ENCODE measurements at regions not wholly inside any gene's neighbourhood (a gene's known extent, or its start where the extent isn't known, plus 50 kb on each side); places are given as distances from the start of the nearest gene placed in this dataset.
"Not testable (repeated sequence)": the region's sequence is repeated elsewhere in the genome, so short reads cannot be mapped to it uniquely, and the experiment has no call there.

DNA sequence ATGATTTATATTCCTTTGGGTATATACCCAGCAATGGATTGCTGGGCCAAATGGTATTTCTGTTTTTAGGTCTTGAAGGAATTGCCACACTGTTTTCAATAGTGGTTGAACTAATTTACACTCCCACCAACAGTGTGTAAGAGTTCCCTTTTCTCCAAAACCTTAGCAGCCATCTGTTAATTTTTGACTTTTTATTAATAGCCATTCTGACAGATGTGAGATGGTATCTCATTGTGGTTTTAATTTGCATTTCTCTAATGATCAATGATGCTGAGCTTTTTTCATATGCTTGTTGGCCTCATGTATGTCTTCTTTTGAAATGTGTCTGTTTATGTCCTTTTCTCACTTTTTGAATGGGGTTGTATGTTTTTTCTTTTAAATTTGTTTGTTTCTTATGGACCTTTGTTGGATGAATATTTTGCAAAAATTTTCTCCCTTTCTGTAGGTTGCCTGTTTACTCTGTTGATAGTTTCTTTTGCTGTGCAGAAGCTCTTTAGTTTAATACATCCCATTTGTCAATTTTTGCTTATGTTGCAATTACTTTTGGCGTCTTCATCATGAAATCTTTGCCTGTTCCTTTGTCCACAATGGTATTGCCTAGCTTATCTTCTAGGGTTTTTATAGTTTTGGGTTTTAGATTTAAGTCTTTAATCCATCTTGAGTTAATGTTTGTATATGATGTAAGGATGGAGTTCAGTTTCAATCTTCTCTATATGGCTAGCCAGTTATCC is 119.7 kb upstream of the XIRP2 start:
- no peaks in the 10 kb centered on the region for H3K4me1 ChIP-seq (replicated peaks in 1 of 2)
- in situ Hi-C loops (cut with MboI; ENCODE audit: low pct_unique_long_range_greater_than_20kb in 2 of 9, low sequenced_read_pairs in 9 of 9, unreplicated experiment in 9 of 9), result no loop called here
- no peak overlapping the region for H3K4me3 ChIP-seq
- ATAC-seq (replicated peaks in 6 of 8), result no peak
- H3K27ac ChIP-seq, result no peak overlapping the region
- WGBS, 10 experiments, result 0 to 100% (median 89%) methylated on average over 1 of the region's 1 CpG; no CpG with 5 or more reads in 1 of the 10 experiments

DNA sequence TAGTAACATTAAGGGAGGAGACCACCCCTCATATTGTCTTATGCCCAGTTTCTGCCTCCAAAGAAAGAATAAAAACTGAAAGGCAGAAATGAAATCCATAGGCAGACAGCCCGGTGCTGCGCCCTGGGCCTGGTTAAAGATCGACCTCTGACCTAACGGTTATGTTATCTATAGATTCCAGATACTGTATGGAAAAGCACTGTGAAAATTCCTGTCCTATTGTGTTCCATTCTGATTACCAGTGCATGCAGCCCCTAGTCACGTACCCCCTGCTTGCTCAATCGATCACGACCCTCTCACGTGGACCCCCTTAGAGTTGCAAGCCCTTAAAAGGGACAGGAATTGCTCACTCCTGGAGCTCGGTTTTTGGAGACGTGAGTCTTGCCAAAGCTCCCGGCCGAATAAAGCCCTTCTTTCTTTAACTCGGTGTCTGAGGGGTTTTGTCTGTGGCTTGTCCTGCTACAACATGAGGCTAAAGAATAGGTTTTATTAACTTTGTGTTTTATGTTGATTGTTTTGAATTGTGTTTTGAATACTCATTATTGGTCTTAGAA is 121.4 kb upstream of the XIRP2 start:
- H3K4me1 ChIP-seq (replicated peaks in 1 of 2); in situ Hi-C loops (cut with MboI; ENCODE audit: low pct_unique_long_range_greater_than_20kb in 2 of 9, low sequenced_read_pairs in 9 of 9, unreplicated experiment in 9 of 9); H3K27ac ChIP-seq; ATAC-seq (replicated peaks in 6 of 8); H3K4me3 ChIP-seq: not testable (repeated sequence)
- WGBS, 10 experiments, result 17 to 100% (median 88%) methylated on average over 1 to 9 of the region's 13 CpGs; no CpG with 5 or more reads in 2 of the 10 experiments

GRCh38 chr2:166766220-166766619 is 122.1 kb upstream of the XIRP2 start:
- no peak for ATAC-seq (replicated peaks in 6 of 8)
- no peak overlapping the region for H3K4me3 ChIP-seq
- in situ Hi-C loops (cut with MboI; ENCODE audit: low pct_unique_long_range_greater_than_20kb in 2 of 9, low sequenced_read_pairs in 9 of 9, unreplicated experiment in 9 of 9), result no loop called here
- H3K4me1 ChIP-seq (replicated peaks in 1 of 2), result no peaks in the 10 kb centered on the region
- H3K27ac ChIP-seq, result no peak overlapping the region
- 0 to 95% (median 60%) methylated on average over 1 to 5 of the region's 6 CpGs; no CpG with 5 or more reads in 2 of the 10 experiments for WGBS, 10 experiments

DNA sequence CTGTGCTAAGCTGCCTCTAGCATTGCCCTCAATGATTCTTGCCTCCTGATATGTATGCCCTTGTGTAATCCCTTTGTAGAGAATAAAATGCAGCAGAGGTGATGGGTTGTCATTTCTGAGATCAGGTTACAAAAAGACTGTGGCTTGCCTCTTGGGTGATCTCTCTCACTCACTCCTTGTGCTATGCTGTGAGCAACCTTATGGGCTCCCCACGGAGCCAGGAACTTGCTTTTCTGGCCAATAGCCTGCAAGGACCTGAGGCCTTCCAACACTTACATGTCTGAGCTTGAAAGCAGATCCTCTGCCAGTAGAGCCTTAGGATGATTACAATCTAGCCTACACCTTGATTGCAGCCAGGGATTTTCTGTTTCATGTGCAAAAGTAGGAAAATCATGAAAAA is 123.1 kb upstream of the XIRP2 start:
- Histone ChIP-seq H3K4me1 (replicated peaks in 1 of 2) (no peaks in the 10 kb centered on the region), H3K27ac (no peak overlapping the region), H3K4me3 (no peak overlapping the region)
- 17 to 78% (median 20%) methylated on average over 1 of the region's 1 CpG; no CpG with 5 or more reads in 5 of the 10 experiments for WGBS, 10 experiments
- no peak for ATAC-seq (replicated peaks in 6 of 8)
- in situ Hi-C loops (cut with MboI; ENCODE audit: low pct_unique_long_range_greater_than_20kb in 2 of 9, low sequenced_read_pairs in 9 of 9, unreplicated experiment in 9 of 9), result no loop called here

DNA sequence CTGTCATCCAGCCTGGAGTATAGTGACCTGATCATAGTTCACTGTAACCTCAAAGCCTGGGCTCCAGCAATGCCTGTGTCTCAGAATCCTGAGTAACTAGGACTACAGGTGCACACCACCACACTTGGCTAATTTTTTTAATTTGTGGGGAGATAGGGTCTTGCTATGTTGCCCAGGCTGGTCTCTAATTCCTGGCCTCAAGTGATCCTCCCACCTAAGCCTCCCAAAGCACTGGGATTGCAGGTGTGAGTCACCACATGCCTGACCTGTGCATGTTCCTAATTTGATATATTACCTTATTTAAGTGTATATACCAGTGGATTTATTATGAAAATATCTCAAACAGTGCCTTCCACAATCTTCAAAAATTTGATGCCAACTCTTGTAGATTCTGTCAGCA is 123.6 kb upstream of the XIRP2 start:
- ATAC-seq (replicated peaks in 6 of 8), result no peak
- H3K4me1 ChIP-seq (replicated peaks in 1 of 2), result no peaks in the 10 kb centered on the region
- in situ Hi-C loops (cut with MboI; ENCODE audit: low pct_unique_long_range_greater_than_20kb in 2 of 9, low sequenced_read_pairs in 9 of 9, unreplicated experiment in 9 of 9), result no loop called here
- no peak overlapping the region for H3K4me3 ChIP-seq
- no peak overlapping the region for H3K27ac ChIP-seq

DNA sequence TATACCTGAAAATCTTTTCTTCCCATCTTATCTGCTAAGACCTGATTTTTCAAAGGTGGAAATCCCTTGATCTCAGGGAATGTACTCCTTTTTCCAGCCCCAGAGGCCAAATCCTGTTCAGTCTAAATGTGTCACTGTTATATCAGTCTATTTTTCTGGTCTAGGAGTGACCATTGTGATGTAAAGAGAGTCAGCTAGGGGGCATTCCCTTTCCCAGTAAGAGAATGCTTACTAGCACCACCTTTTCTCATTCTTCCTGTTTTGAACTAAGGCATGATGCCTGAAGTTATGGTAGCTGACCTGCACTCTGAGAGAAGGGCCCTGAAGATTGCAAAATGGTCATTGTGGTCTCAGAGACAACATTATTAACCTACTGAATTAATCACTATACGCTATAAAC is 124.1 kb upstream of the XIRP2 start:
- 40 to 100% (median 87%) methylated on average over 1 of the region's 1 CpG; no CpG with 5 or more reads in 4 of the 10 experiments for WGBS, 10 experiments
- in situ Hi-C loops (cut with MboI; ENCODE audit: low pct_unique_long_range_greater_than_20kb in 2 of 9, low sequenced_read_pairs in 9 of 9, unreplicated experiment in 9 of 9), result no loop called here
- Histone ChIP-seq H3K4me3 (no peak overlapping the region), H3K4me1 (replicated peaks in 1 of 2) (no peaks in the 10 kb centered on the region), H3K27ac (no peak overlapping the region)
- no peak for ATAC-seq (replicated peaks in 6 of 8)

GRCh38 chr2:166762746-166763145 is 125.5 kb upstream of the XIRP2 start:
- Histone ChIP-seq H3K27ac (no peak overlapping the region), H3K4me1 (replicated peaks in 1 of 2) (no peaks in the 10 kb centered on the region), H3K4me3 (no peak overlapping the region)
- in situ Hi-C loops (cut with MboI; ENCODE audit: low pct_unique_long_range_greater_than_20kb in 2 of 9, low sequenced_read_pairs in 9 of 9, unreplicated experiment in 9 of 9), result no loop called here
- ATAC-seq (replicated peaks in 6 of 8), result no peak
- 47 to 100% (median 90%) methylated on average over 1 to 2 of the region's 2 CpGs; no CpG with 5 or more reads in 1 of the 10 experiments for WGBS, 10 experiments

GRCh38 chr2:166758956-166759355 is 129.3 kb upstream of the XIRP2 start:
- H3K27ac ChIP-seq, result no peak overlapping the region
- no peak overlapping the region for H3K4me3 ChIP-seq
- in situ Hi-C loops (cut with MboI; ENCODE audit: low pct_unique_long_range_greater_than_20kb in 2 of 9, low sequenced_read_pairs in 9 of 9, unreplicated experiment in 9 of 9), result no loop called here
- no peaks in the 10 kb centered on the region for H3K4me1 ChIP-seq (replicated peaks in 1 of 2)
- WGBS, 10 experiments, result 0 to 100% (median 69%) methylated on average over 2 to 4 of the region's 4 CpGs; no CpG with 5 or more reads in 2 of the 10 experiments
- no peak for ATAC-seq (replicated peaks in 6 of 8)

- H3K27ac ChIP-seq, result no peak overlapping the region
- no peaks in the 10 kb centered on the region for H3K4me1 ChIP-seq (replicated peaks in 1 of 2)
- H3K4me3 ChIP-seq, result no peak overlapping the region
- ATAC-seq (replicated peaks in 6 of 8), result no peak
- in situ Hi-C loops (cut with MboI; ENCODE audit: low pct_unique_long_range_greater_than_20kb in 2 of 9, low sequenced_read_pairs in 9 of 9, unreplicated experiment in 9 of 9), result no loop called here
- 0 to 56% (median 14%) methylated on average over 1 of the region's 1 CpG; no CpG with 5 or more reads in 3 of the 10 experiments for WGBS, 10 experiments
Observed at GRCh38 chr2:166750624-166751023, 137.7 kb upstream of the XIRP2 start.

DNA sequence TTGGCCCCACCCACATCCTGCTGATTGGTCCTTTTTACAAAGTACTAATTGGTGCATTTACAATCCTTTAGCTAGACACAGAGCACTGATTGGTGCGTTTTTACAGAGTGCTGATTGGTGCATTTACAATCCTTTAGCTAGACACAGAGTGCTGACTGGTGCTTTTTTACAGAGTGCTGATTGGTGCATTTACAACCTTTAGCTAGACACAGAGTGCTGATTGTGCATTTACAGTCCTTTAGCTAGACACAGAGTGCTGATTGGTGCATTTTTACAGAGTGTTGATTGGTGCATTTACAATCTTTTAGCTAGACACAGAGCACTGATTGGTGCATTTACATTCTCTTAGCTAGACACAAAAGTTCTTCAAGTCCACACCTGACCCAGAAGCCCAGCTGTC is 144.2 kb upstream of the XIRP2 start:
- ATAC-seq (replicated peaks in 6 of 8); H3K4me1 ChIP-seq (replicated peaks in 1 of 2); H3K4me3 ChIP-seq; in situ Hi-C loops (cut with MboI; ENCODE audit: low pct_unique_long_range_greater_than_20kb in 2 of 9, low sequenced_read_pairs in 9 of 9, unreplicated experiment in 9 of 9); H3K27ac ChIP-seq: not testable (repeated sequence)
- WGBS, 10 experiments, result 0 to 86% (median 67%) methylated on average over 1 of the region's 1 CpG; no CpG with 5 or more reads in 6 of the 10 experiments

- 40 to 100% (median 75%) methylated on average over 1 to 9 of the region's 10 CpGs; no CpG with 5 or more reads in 3 of the 10 experiments for WGBS, 10 experiments
- H3K27ac ChIP-seq; ATAC-seq (replicated peaks in 6 of 8); H3K4me1 ChIP-seq (replicated peaks in 1 of 2); in situ Hi-C loops (cut with MboI; ENCODE audit: low pct_unique_long_range_greater_than_20kb in 2 of 9, low sequenced_read_pairs in 9 of 9, unreplicated experiment in 9 of 9); H3K4me3 ChIP-seq: not testable (repeated sequence)
Observed at GRCh38 chr2:166743482-166743881, 144.8 kb upstream of the XIRP2 start.

- Histone ChIP-seq H3K4me1 (replicated peaks in 1 of 2) (no peaks in the 10 kb centered on the region), H3K4me3 (no peak overlapping the region), H3K27ac (no peak overlapping the region)
- in situ Hi-C loops (cut with MboI; ENCODE audit: low pct_unique_long_range_greater_than_20kb in 2 of 9, low sequenced_read_pairs in 9 of 9, unreplicated experiment in 9 of 9), result no loop called here
- WGBS, 10 experiments, result 0 to 100% (median 42%) methylated on average over 1 to 2 of the region's 2 CpGs; no CpG with 5 or more reads in 2 of the 10 experiments
- peak in 1 of 8 experiments; percentile 54 for ATAC-seq (replicated peaks in 6 of 8)
Observed at GRCh38 chr2:166727095-166727494, 161.2 kb upstream of the XIRP2 start.

- H3K4me1 ChIP-seq (replicated peaks in 1 of 2), result no peaks in the 10 kb centered on the region
- H3K27ac ChIP-seq, result no peak overlapping the region
- in situ Hi-C loops (cut with MboI; ENCODE audit: low pct_unique_long_range_greater_than_20kb in 2 of 9, low sequenced_read_pairs in 9 of 9, unreplicated experiment in 9 of 9), result no loop called here
- 0 to 100% (median 50%) methylated on average over 1 to 2 of the region's 2 CpGs; no CpG with 5 or more reads in 2 of the 10 experiments for WGBS, 10 experiments
- no peak overlapping the region for H3K4me3 ChIP-seq
- peak in 1 of 8 experiments; percentile 81 for ATAC-seq (replicated peaks in 6 of 8)
Observed at GRCh38 chr2:166725927-166726924, 162.1 kb upstream of the XIRP2 start.
